K562 (cell line): ENCODE measurements at regions not wholly inside any gene's neighbourhood (a gene's known extent, or its start where the extent isn't known, plus 50 kb on each side); places are given as distances from the start of the nearest gene placed in this dataset.

Source experiments
- AFF1 ChIP-seq, 2 experiments: fragments of 450-650 bp; IDR thresholded peaks; 2 replicates each; pipeline ENCODE4 v1.6.1; 2018; ENCODE audit warnings: mild to moderate bottlenecking in 2 of 2, low read depth in 1 of 2; ENCODE audit not compliant: partially characterized antibody in 2 of 2
- ARHGAP35 ChIP-seq: fragments of 450-650 bp; IDR thresholded peaks from 2 replicates; pipeline ENCODE4 v1.6.1; 2018; ENCODE audit not compliant: partially characterized antibody
- BRF1 ChIP-seq: IDR thresholded peaks from 3 replicates; pipeline ENCODE4 v1.6.1; 2011; ENCODE audit warnings: borderline replicate concordance, mild to moderate bottlenecking; ENCODE audit not compliant: insufficient read length; ENCODE audit errors: extremely low read depth
- CREM ChIP-seq: IDR thresholded peaks from 2 replicates; pipeline ENCODE4 v1.6.1; 2014; ENCODE audit warnings: antibody characterized with exemption, low read depth
- ERF ChIP-seq: fragments of 450-650 bp; formaldehyde crosslinking; IDR thresholded peaks from 2 replicates; pipeline ENCODE4 v1.4.0; 2020; ENCODE audit warnings: mild to moderate bottlenecking, mixed read lengths
- JUN ChIP-seq, 2 experiments: sonication (generic) in 1 of 2; formaldehyde crosslinking in 1 of 2; IDR thresholded peaks; 2 replicates each; pipeline versions ENCODE4 v1.6.1 to v1.8.0; 2012 to 2022; ENCODE audit warnings: borderline replicate concordance in 2 of 2, mild to moderate bottlenecking in 2 of 2, improper control_type of control experiment in 1 of 2, low read depth in 1 of 2, low read length in 1 of 2, missing genetic modification reagents in 1 of 2
- KDM5B ChIP-seq: fragments of 200-600 bp; sonication (generic); IDR thresholded peaks from 2 replicates; pipeline ENCODE4 v1.6.1; 2012; ENCODE audit warnings: low read depth, mild to moderate bottlenecking, moderate library complexity, low read length, control low read depth, inconsistent platforms; ENCODE audit not compliant: insufficient replicate concordance
- NUFIP1 ChIP-seq: fragments of 450-650 bp; IDR thresholded peaks from 2 replicates; pipeline ENCODE4 v1.6.1; 2018; ENCODE audit not compliant: partially characterized antibody
- RBM25 ChIP-seq: fragments of 200-400 bp; formaldehyde crosslinking; IDR thresholded peaks from 2 replicates; pipeline ENCODE4 v1.6.1; 2018; ENCODE audit warnings: low read length, low read depth, moderate library complexity; ENCODE audit not compliant: severe bottlenecking
- TCF7L2 ChIP-seq: fragments of 150-350 bp; IDR thresholded peaks from 2 replicates; pipeline ENCODE4 v1.6.1; 2016; ENCODE audit warnings: low read depth, mild to moderate bottlenecking, low read length, moderate library complexity
- XRCC4 ChIP-seq: IDR thresholded peaks from one replicate; pipeline ENCODE4 v1.6.1; 2011; ENCODE audit not compliant: insufficient read depth, insufficient read length; ENCODE audit errors: extremely low read depth
- ZFP30 ChIP-seq: fragments of 250-450 bp; sonication (Bioruptor Pico); IDR thresholded peaks from 2 replicates; pipeline ENCODE4 v1.8.0; 2022; ENCODE audit warnings: moderate library complexity, mild to moderate bottlenecking, inconsistent platforms, borderline replicate concordance
- ZNF133 ChIP-seq: fragments of 250-450 bp; sonication (Bioruptor Pico); IDR thresholded peaks from 2 replicates; pipeline ENCODE4 v1.4.0; 2020; ENCODE audit warnings: mild to moderate bottlenecking
- ZNF280A ChIP-seq: fragments of 450-650 bp; IDR thresholded peaks from 2 replicates; pipeline ENCODE4 v1.6.1; 2018; ENCODE audit warnings: mild to moderate bottlenecking, low read depth; ENCODE audit not compliant: partially characterized antibody
- ZNF311 ChIP-seq: fragments of 250-450 bp; sonication (Bioruptor Pico); IDR thresholded peaks from 2 replicates; pipeline ENCODE4 v1.4.0; 2020; ENCODE audit warnings: mild to moderate bottlenecking, moderate library complexity
- ZNF764 ChIP-seq: fragments of 250-450 bp; sonication (Bioruptor Pico); IDR thresholded peaks from 2 replicates; pipeline ENCODE4 v1.4.0; 2020; ENCODE audit warnings: low read depth, mild to moderate bottlenecking, moderate library complexity
- TF ChIP-seq, protein P1 (sequence below): fragments of 450-650 bp; IDR thresholded peaks from 2 replicates; pipeline ENCODE4 v1.6.1; 2017; ENCODE audit warnings: antibody characterized with exemption
- TF ChIP-seq, protein P2 (sequence below): IDR thresholded peaks from 3 replicates; pipeline ENCODE4 v1.6.1; 2011; ENCODE audit warnings: borderline replicate concordance, mild to moderate bottlenecking, moderate library complexity; ENCODE audit not compliant: insufficient read length; ENCODE audit errors: extremely low read depth

DNA sequence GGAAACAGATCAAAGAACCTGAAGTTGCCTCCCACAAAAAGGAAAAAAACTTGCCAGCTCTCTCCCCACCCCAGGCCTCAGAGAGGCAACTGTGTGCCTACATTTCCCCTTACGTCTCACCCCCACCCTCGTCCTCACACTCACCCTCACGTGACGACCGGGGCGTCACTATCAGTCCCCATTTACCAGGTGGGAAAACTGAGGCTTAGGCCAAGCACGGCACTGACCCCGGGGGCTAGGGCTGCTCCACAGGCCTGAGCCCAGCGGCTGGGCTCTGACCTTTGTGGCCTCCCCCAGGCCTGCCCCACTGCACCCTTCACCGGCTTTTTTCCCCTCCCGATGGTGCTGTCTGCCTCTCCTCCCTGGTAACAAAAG, 51.5 kb upstream of the RUNX3 start (continued):
- TF ChIP-seq TCF7L2 = no peak
- TF ChIP-seq KDM5B = no peak
- no peak for TF ChIP-seq ERF (CRISPR knock-in tag)
- no peak for TF ChIP-seq CREM
- no peak for TF ChIP-seq ZNF133 (CRISPR knock-in tag)
- no peak for TF ChIP-seq ZNF280A
- TF ChIP-seq ZNF311 = no peak
- no peak for TF ChIP-seq ARHGAP35
- no peak for TF ChIP-seq AFF1 (IDR thresholded peaks at IDR 0.05; ENCODE audit: low read depth in 1 of 2, partially characterized antibody in 2 of 2)
- TF ChIP-seq, protein P1, sequence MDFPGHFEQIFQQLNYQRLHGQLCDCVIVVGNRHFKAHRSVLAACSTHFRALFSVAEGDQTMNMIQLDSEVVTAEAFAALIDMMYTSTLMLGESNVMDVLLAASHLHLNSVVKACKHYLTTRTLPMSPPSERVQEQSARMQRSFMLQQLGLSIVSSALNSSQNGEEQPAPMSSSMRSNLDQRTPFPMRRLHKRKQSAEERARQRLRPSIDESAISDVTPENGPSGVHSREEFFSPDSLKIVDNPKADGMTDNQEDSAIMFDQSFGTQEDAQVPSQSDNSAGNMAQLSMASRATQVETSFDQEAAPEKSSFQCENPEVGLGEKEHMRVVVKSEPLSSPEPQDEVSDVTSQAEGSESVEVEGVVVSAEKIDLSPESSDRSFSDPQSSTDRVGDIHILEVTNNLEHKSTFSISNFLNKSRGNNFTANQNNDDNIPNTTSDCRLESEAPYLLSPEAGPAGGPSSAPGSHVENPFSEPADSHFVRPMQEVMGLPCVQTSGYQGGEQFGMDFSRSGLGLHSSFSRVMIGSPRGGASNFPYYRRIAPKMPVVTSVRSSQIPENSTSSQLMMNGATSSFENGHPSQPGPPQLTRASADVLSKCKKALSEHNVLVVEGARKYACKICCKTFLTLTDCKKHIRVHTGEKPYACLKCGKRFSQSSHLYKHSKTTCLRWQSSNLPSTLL = no peak
- peak; percentile 29 for TF ChIP-seq RBM25
- no peak for TF ChIP-seq BRF1
- TF ChIP-seq, protein P2, sequence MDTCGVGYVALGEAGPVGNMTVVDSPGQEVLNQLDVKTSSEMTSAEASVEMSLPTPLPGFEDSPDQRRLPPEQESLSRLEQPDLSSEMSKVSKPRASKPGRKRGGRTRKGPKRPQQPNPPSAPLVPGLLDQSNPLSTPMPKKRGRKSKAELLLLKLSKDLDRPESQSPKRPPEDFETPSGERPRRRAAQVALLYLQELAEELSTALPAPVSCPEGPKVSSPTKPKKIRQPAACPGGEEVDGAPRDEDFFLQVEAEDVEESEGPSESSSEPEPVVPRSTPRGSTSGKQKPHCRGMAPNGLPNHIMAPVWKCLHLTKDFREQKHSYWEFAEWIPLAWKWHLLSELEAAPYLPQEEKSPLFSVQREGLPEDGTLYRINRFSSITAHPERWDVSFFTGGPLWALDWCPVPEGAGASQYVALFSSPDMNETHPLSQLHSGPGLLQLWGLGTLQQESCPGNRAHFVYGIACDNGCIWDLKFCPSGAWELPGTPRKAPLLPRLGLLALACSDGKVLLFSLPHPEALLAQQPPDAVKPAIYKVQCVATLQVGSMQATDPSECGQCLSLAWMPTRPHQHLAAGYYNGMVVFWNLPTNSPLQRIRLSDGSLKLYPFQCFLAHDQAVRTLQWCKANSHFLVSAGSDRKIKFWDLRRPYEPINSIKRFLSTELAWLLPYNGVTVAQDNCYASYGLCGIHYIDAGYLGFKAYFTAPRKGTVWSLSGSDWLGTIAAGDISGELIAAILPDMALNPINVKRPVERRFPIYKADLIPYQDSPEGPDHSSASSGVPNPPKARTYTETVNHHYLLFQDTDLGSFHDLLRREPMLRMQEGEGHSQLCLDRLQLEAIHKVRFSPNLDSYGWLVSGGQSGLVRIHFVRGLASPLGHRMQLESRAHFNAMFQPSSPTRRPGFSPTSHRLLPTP = no peak
- no peak for TF ChIP-seq XRCC4
- no peak for TF ChIP-seq ZFP30 (CRISPR knock-in tag)
- no peak for TF ChIP-seq NUFIP1
- TF ChIP-seq ZNF764 (CRISPR knock-in tag) = no peak
- no peak for TF ChIP-seq JUN (IDR thresholded peaks at IDR 0.05; ENCODE audit: borderline replicate concordance, low read depth, low read length)
- no peak for TF ChIP-seq JUN (CRISPR knock-in tag; IDR thresholded peaks at IDR 0.05; ENCODE audit: borderline replicate concordance)
